Endothelial cell of umbilical vein (primary cell): ENCODE measurements at regions not wholly inside any gene's neighbourhood (a gene's known extent, or its start where the extent isn't known, plus 50 kb on each side); places are given as distances from the start of the nearest gene placed in this dataset.

Experiments used
- BruUV-seq: library from RNA; stranded (reverse); fragments of 400-500 nt; replicated peaks from 2 replicates; lab custom pipeline; 2021; lab: Mats Ljungman, UMichigan
- CTCF ChIA-PET: fragments of 300-600, 350-600 bp; sonication (Branson Sonifier 250); formaldehyde crosslinking; loops from one replicate; lab custom pipeline; 2021; ENCODE audit warnings: antibody characterized with exemption, inconsistent platforms; lab: Charles Lee
- POLR2A ChIA-PET: fragments of 300-600, 350-600 bp; sonication (Branson Sonifier 250); formaldehyde crosslinking; loops from one replicate; lab custom pipeline; 2021; ENCODE audit warnings: antibody characterized with exemption, inconsistent platforms; lab: Charles Lee
- DNase-seq: peaks from one replicate; pipeline ENCODE4 v3.0.0-alpha.2; 2011; ENCODE audit warnings: low read depth, low spot score
- FAIRE-seq: peaks from 2 replicates; lab custom pipeline; 2011; peaks lifted over from hg19 to GRCh38; lab: Jason Lieb, UNC
- H2AFZ ChIP-seq: 2 replicates; pipeline ENCODE4 v1.6.0; 2012; ENCODE audit warnings: low read depth, low read length, control low read depth, inconsistent platforms
- H3K27ac ChIP-seq: 2 replicates; pipeline ENCODE4 v1.5.1; 2011; ENCODE audit warnings: low read depth, mild to moderate bottlenecking, control low read depth, low read length, moderate library complexity; ENCODE audit not compliant: insufficient read depth
- H3K27me3 ChIP-seq, 2 experiments: 2 replicates each; pipeline versions ENCODE4 v1.6.0 to v1.6.1; 2011; ENCODE audit warnings: low read length in 2 of 2, mixed read lengths in 1 of 2; ENCODE audit not compliant: control insufficient read depth in 2 of 2, insufficient read depth in 2 of 2
- H3K36me3 ChIP-seq, 2 experiments: 2 replicates in 1 of 2; 3 replicates in 1 of 2; pipeline ENCODE4 v1.5.1; 2011; ENCODE audit warnings: low read length in 2 of 2, mild to moderate bottlenecking in 1 of 2, moderate library complexity in 1 of 2; ENCODE audit not compliant: control insufficient read depth in 2 of 2, insufficient read depth in 2 of 2; ENCODE audit errors: extremely low read depth in 1 of 2
- H3K4me1 ChIP-seq: 3 replicates; pipeline ENCODE4 v1.5.1; 2011; ENCODE audit warnings: mild to moderate bottlenecking, low read length; ENCODE audit not compliant: control insufficient read depth, insufficient read depth; ENCODE audit errors: extremely low read depth
- H3K4me2 ChIP-seq: 2 replicates; pipeline ENCODE4 v1.6.1; 2011; ENCODE audit warnings: low read length, control low read depth, mixed read lengths; ENCODE audit not compliant: insufficient read depth
- H3K4me3 ChIP-seq, 3 experiments: fragments of 200-600 bp in 1 of 3; sonication (generic), shearing (Covaris generic) in 1 of 3; replicated peaks in 1 of 3; 2 replicates each; pipeline ENCODE4 v1.5.1; 2011 to 2016; ENCODE audit warnings: control low read depth in 3 of 3, low read length in 3 of 3, mild to moderate bottlenecking in 2 of 3, inconsistent platforms in 1 of 3, low read depth in 1 of 3, moderate library complexity in 1 of 3; ENCODE audit not compliant: insufficient read depth in 1 of 3
- H3K79me2 ChIP-seq: 2 replicates; pipeline ENCODE4 v1.6.0; 2012; ENCODE audit warnings: low read length, inconsistent platforms; ENCODE audit not compliant: control insufficient read depth, insufficient read depth
- H3K9ac ChIP-seq: replicated peaks from 2 replicates; pipeline ENCODE3; 2011; ENCODE audit warnings: low read length, control low read depth; ENCODE audit not compliant: insufficient read depth; ENCODE audit errors: extremely low read depth
- H3K9me1 ChIP-seq: replicated peaks from 3 replicates; pipeline ENCODE4 v1.6.0; 2011; ENCODE audit warnings: mild to moderate bottlenecking, low read length; ENCODE audit not compliant: control insufficient read depth, insufficient read depth; ENCODE audit errors: extremely low read depth
- H3K9me3 ChIP-seq: replicated peaks from 2 replicates; pipeline ENCODE4 v1.5.1; 2012; ENCODE audit warnings: low read length, inconsistent platforms; ENCODE audit not compliant: control insufficient read depth, insufficient read depth
- H4K20me1 ChIP-seq: replicated peaks from 2 replicates; pipeline ENCODE3; 2011; ENCODE audit warnings: mild to moderate bottlenecking, low read length; ENCODE audit not compliant: control insufficient read depth, insufficient read depth; ENCODE audit errors: extremely low read depth
- CTCF ChIP-seq, 2 donors: IDR thresholded peaks; 1 replicate in 1 of 2; 2 replicates in 1 of 2; pipeline ENCODE4 v1.5.1; 2011; ENCODE audit warnings: low read length in 2 of 2, mild to moderate bottlenecking in 2 of 2, moderate library complexity in 2 of 2, control low read depth in 1 of 2, inconsistent platforms in 1 of 2, low read depth in 1 of 2; ENCODE audit not compliant: insufficient read depth in 1 of 2; ENCODE audit errors: extremely low read depth in 1 of 2
- EZH2 ChIP-seq: IDR thresholded peaks from 2 replicates; pipeline ENCODE4 v1.6.1; 2012; ENCODE audit warnings: borderline replicate concordance, low read depth, mild to moderate bottlenecking, moderate library complexity, low read length, inconsistent platforms; ENCODE audit not compliant: severe bottlenecking
- FOS ChIP-seq: IDR thresholded peaks from 2 replicates; pipeline ENCODE4 v1.6.1; 2011; ENCODE audit warnings: mild to moderate bottlenecking, low read length, moderate library complexity, borderline replicate concordance; ENCODE audit not compliant: insufficient read depth
- GATA2 ChIP-seq: IDR thresholded peaks from 2 replicates; pipeline ENCODE4 v1.7.0; 2011; ENCODE audit warnings: low read depth, mild to moderate bottlenecking, moderate library complexity, mixed read lengths, low read length; ENCODE audit not compliant: insufficient read length, insufficient read depth
- JUN ChIP-seq: IDR thresholded peaks from 2 replicates; pipeline ENCODE4 v1.6.1; 2011; ENCODE audit warnings: borderline replicate concordance, low read depth; ENCODE audit not compliant: insufficient read length, insufficient read depth
- MAX ChIP-seq: IDR thresholded peaks from 2 replicates; pipeline ENCODE4 v1.6.1; 2011; ENCODE audit not compliant: insufficient read depth, insufficient read length
- MYC ChIP-seq: IDR thresholded peaks from one replicate; pipeline ENCODE4 v1.6.1; 2011; ENCODE audit warnings: mild to moderate bottlenecking, low read depth, low read length
- POLR2A ChIP-seq: IDR thresholded peaks from 2 replicates; pipeline ENCODE4 v1.6.1; 2012; ENCODE audit warnings: low read depth, mild to moderate bottlenecking, control low read depth, low read length
- POLR2AphosphoS5 ChIP-seq: IDR thresholded peaks from 2 replicates; pipeline ENCODE4 v1.6.1; 2012; ENCODE audit warnings: low read depth, mild to moderate bottlenecking, control low read depth, low read length, moderate library complexity; ENCODE audit not compliant: insufficient read depth
- dilution Hi-C: fragments of 300-500 bp; cut with MboI; formaldehyde crosslinking; loops from one replicate; pipeline ENCODE4 v1.15.0; 2019; ENCODE audit warnings: low sequenced_read_pairs; ENCODE audit not compliant: extremely low pct_ligation_motif_present
- intact Hi-C: fragments of 100-400 bp; cut with micrococcal nuclease; formaldehyde crosslinking; loops from one replicate; pipeline ENCODE4 v1.10.0; 2022

- TF ChIP-seq MYC = no peak
- TF ChIP-seq MAX = no peak
- TF ChIP-seq GATA2 = no peak
- TF ChIP-seq FOS = no peak
- TF ChIP-seq CTCF (IDR thresholded peaks at IDR 0.05; ENCODE audit: extremely low read depth in 1 of 2, insufficient read depth in 1 of 2, low read depth in 1 of 2, low read length in 2 of 2) = no peak
- TF ChIP-seq JUN = no peak
- no peak for TF ChIP-seq POLR2A
- no peak for TF ChIP-seq POLR2AphosphoS5
- TF ChIP-seq EZH2 = no peak
- POLR2A ChIA-PET = no interaction called here
- CTCF ChIA-PET = interaction anchor here (1.2 to 1.9 kb wide), 2 partner anchors 58 to 81 kb away, joined by 3 to 7 read pairs; no protein-coding TSS in a partner anchor
- H4K20me1 ChIP-seq = no peaks in the 10 kb centered on the region
- no peak overlapping the region for H3K27ac ChIP-seq
- no TSS peak for BruUV-seq
- peaks cover 18% of the 10 kb centered on the region for H3K4me1 ChIP-seq
- intact Hi-C loops = loop anchor here (10.0 kb wide), 1 partner anchor 127 kb away; no protein-coding TSS in a partner anchor
- H3K36me3 ChIP-seq = no peaks in the 10 kb centered on the region
- H3K27me3 ChIP-seq = no peaks in the 10 kb centered on the region
- H2AFZ ChIP-seq = no peak overlapping the region
- no peaks in the 10 kb centered on the region for H3K9me1 ChIP-seq
- no peak overlapping the region for H3K9ac ChIP-seq
- H3K9me3 ChIP-seq = no peaks in the 10 kb centered on the region
- no peaks in the 10 kb centered on the region for H3K79me2 ChIP-seq
- dilution Hi-C loops = no loop called here
- FAIRE-seq (no peak), DNase-seq (no peak)
- no peak overlapping the region for H3K4me2 ChIP-seq
- H3K4me3 ChIP-seq = no peak overlapping the region
These were observed 224.5 kb upstream of the PGRMC2 start for GRCh38 chr4:128512161-128512560.
